HEK293T (cell line): ENCODE measurements at regions not wholly inside any gene's neighbourhood (a gene's known extent, or its start where the extent isn't known, plus 50 kb on each side); places are given as distances from the start of the nearest gene placed in this dataset.

ENCODE experiments used
- CTCF ChIA-PET: fragments of 350-600 bp; formaldehyde crosslinking; extraction: SDS; loops from one replicate; lab custom pipeline; 2021; ENCODE audit warnings: antibody characterized with exemption, inconsistent platforms; lab: Yijun Ruan, JAX
- POLR2A ChIA-PET: fragments of 350-600 bp; formaldehyde crosslinking; extraction: SDS; loops from one replicate; lab custom pipeline; 2020; ENCODE audit warnings: antibody characterized with exemption, inconsistent platforms; lab: Yijun Ruan, JAX
- DNase-seq: peaks from one replicate; pipeline ENCODE4 v3.0.0; 2012; ENCODE audit warnings: mixed read lengths; ENCODE audit errors: extremely low spot score
- ARNT ChIP-seq: fragments of 450-650 bp; IDR thresholded peaks from 2 replicates; pipeline ENCODE4 v1.6.1; 2017; ENCODE audit warnings: mild to moderate bottlenecking
- BHLHE40 ChIP-seq: fragments of 450-650 bp; IDR thresholded peaks from 2 replicates; pipeline ENCODE4 v1.6.1; 2016; ENCODE audit warnings: mild to moderate bottlenecking, moderate library complexity, borderline replicate concordance
- CTBP1 ChIP-seq: fragments of 450-650 bp; IDR thresholded peaks from 2 replicates; pipeline ENCODE4 v1.6.1; 2016; ENCODE audit warnings: borderline replicate concordance
- ELF4 ChIP-seq: fragments of 450-650 bp; IDR thresholded peaks from 2 replicates; pipeline ENCODE4 v1.6.1; 2017; ENCODE audit warnings: antibody characterized with exemption
- FOXA1 ChIP-seq: fragments of 450-650 bp; IDR thresholded peaks from 2 replicates; pipeline ENCODE4 v1.6.1; 2016; ENCODE audit warnings: mild to moderate bottlenecking
- FOXK2 ChIP-seq: fragments of 450-650 bp; IDR thresholded peaks from 2 replicates; pipeline ENCODE4 v1.6.1; 2016; ENCODE audit warnings: mild to moderate bottlenecking
- FOXM1 ChIP-seq: fragments of 450-650 bp; IDR thresholded peaks from 2 replicates; pipeline ENCODE4 v1.6.1; 2017; ENCODE audit warnings: mild to moderate bottlenecking, borderline replicate concordance
- HDGF ChIP-seq: fragments of 450-650 bp; IDR thresholded peaks from 2 replicates; pipeline ENCODE4 v1.6.1; 2017; ENCODE audit warnings: antibody characterized with exemption, borderline replicate concordance
- L3MBTL2 ChIP-seq: fragments of 450-650 bp; conservative IDR thresholded peaks from 2 replicates; pipeline ENCODE4 v1.6.1; 2016; ENCODE audit warnings: mild to moderate bottlenecking
- LEF1 ChIP-seq: fragments of 450-650 bp; IDR thresholded peaks from 2 replicates; pipeline ENCODE4 v1.6.1; 2017; ENCODE audit warnings: mild to moderate bottlenecking, borderline replicate concordance
- NFRKB ChIP-seq: fragments of 450-650 bp; IDR thresholded peaks from 2 replicates; pipeline ENCODE4 v1.6.1; 2016; ENCODE audit warnings: mild to moderate bottlenecking, moderate library complexity
- SP1 ChIP-seq: fragments of 450-650 bp; IDR thresholded peaks from 2 replicates; pipeline ENCODE4 v1.6.1; 2017
- SUZ12 ChIP-seq: fragments of 450-650 bp; IDR thresholded peaks from 2 replicates; pipeline ENCODE4 v1.6.1; 2016; ENCODE audit warnings: mild to moderate bottlenecking
- TARDBP ChIP-seq: fragments of 450-650 bp; IDR thresholded peaks from 2 replicates; pipeline ENCODE4 v1.6.1; 2016
- ZNF384 ChIP-seq: fragments of 450-650 bp; IDR thresholded peaks from 2 replicates; pipeline ENCODE4 v1.6.1; 2016
- TF ChIP-seq, protein P1 (sequence below): fragments of 450-650 bp; IDR thresholded peaks from 2 replicates; pipeline ENCODE4 v1.6.1; 2016

DNA sequence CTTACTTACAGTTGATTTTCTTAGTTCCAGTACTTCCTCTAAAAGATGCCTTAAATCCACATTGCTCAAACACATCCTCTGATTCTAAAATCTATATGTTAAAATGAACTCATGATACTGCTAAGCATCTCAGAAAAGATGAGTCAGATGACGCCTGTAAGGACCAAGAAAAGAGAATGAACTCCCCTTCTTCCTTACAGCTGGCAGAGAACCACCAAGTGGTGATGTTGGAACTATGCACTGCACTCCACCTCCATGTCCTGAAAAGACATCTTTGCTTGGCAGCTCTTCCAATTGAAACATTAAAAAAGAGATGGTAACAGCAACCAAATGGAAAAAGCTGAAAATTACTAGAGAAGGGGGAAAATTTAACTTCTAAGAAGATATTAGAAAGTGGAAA lies 648.8 kb downstream of the PTPRC start:
- POLR2A ChIA-PET, result no interaction called here
- CTCF ChIA-PET, result interaction anchor here (0.7 kb wide), 1 partner anchor 16 kb away, joined by 3 read pairs; no protein-coding TSS in a partner anchor
- no peak for DNase-seq

DNA sequence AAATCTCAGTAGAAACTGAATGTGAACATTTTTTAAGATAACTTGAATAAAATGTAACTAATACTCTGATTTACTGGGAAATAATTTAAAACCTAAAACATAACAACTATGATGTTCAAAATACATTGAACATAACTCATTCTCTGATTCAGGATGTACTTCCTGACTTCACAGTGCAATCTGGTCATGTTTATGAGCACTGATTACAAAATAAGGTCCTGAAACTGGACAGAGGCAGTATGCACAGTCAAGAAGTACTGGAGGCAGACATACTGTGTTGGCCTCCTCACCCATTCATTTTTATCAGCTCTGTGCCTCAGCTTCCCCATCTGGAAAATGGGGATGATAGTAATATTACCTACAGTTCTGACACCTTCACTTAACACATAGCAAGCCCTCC lies 651.3 kb downstream of the PTPRC start:
- DNase-seq, result no peak
- TF ChIP-seq ELF4, result no peak
- no peak for TF ChIP-seq LEF1
- no peak for TF ChIP-seq TARDBP
- TF ChIP-seq FOXM1, result no peak
- TF ChIP-seq FOXK2, result no peak
- TF ChIP-seq HDGF, result no peak
- POLR2A ChIA-PET, result no interaction called here
- CTCF ChIA-PET, result no interaction called here

More for the DNA sequence above, 648.8 kb downstream of the PTPRC start:
- TF ChIP-seq FOXA1 (no peak), CTBP1 (no peak), SUZ12 (no peak), SP1 (no peak), ARNT (no peak), L3MBTL2 (no peak), FOXM1 (no peak)

DNA sequence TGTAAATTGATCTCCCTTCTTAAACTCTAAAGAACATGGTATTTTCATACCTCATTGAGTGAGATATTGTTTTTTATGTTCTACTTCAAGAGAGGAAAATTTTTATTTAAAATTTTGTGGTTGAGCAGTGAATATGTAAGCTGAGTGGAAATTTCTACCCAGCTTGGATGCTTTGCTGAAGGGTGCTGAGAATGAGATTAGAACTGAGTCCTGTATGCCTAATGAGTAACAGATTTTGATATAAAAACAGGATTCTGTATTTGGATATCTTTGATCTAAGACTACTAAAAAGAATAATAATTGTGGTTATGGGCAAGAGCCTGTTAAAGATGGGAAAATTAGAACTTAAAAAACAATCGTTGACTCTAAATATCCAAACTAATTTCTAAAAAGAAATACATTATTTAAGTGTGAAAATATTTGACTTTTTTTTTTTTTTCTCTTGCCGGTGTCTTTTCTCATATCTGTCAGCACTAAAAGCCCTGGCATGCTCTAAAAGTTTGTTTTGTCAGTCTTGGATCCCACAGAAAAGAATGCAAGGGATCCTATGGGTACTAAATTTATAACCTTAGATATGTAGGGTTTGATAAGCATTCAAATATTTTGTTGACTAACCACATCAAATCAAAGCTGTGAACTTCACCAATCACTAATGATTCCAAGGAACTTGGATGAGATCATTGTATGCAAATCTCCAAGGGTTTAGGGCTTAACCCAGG lies 652.3 kb downstream of the PTPRC start:
- CTCF ChIA-PET, result no interaction called here

DNA sequence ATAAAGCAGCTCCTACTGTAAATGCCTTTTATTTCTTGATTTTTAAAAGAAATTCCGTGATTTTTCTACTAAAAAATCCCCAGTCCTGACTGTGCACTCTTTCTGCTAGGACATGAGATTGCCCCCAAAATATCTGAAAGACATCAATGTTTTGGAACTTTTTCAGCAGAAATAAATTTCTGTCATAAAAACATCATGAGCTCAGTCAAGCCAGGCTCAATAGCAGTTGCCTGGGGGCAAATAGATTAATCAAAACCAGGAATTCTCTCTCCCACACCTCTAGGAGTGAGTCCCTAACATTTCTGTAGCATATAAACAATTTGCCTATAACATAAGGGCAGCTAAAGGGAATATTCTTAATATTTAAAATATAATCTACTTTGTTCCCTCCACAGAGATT lies 654.1 kb downstream of the PTPRC start:
- TF ChIP-seq SUZ12 (no peak), LEF1 (no peak), ARNT (no peak), HDGF (no peak), FOXA1 (no peak)
- TF ChIP-seq, protein P1, sequence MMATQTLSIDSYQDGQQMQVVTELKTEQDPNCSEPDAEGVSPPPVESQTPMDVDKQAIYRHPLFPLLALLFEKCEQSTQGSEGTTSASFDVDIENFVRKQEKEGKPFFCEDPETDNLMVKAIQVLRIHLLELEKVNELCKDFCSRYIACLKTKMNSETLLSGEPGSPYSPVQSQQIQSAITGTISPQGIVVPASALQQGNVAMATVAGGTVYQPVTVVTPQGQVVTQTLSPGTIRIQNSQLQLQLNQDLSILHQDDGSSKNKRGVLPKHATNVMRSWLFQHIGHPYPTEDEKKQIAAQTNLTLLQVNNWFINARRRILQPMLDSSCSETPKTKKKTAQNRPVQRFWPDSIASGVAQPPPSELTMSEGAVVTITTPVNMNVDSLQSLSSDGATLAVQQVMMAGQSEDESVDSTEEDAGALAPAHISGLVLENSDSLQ, result peak; percentile 51
- CTCF ChIA-PET, result no interaction called here
- no peak for DNase-seq
- POLR2A ChIA-PET, result no interaction called here

More for the DNA sequence above, 652.3 kb downstream of the PTPRC start:
- no peak for DNase-seq
- TF ChIP-seq LEF1 (no peak), ARNT (no peak), TARDBP (no peak), BHLHE40 (no peak), SUZ12 (no peak), L3MBTL2 (no peak), FOXM1 (no peak), SP1 (no peak), ZNF384 (no peak), NFRKB (no peak), ELF4 (no peak)
- TF ChIP-seq, protein P1, result no peak
- POLR2A ChIA-PET, result no interaction called here

DNA sequence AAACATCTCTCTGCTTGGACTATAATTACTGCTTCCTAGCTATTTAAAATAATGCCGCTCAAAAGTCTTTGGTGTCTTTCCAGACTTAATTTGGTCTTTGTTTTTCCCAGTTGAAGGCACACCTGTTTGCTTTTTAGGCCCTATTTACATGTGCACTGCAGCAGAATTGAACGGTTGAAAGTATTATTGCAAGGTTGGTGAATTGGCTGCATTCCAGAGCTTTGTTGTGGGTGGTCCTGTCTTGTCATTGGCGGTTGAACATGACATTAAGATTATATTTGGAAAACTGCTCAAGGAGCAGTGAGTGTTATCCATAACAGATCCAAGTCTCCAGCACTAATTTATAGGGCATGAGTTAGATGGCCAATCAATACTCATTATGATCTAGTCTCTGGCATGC lies 656.3 kb downstream of the PTPRC start:
- ChIA-PET POLR2A (no interaction called here), CTCF (no interaction called here)
- DNase-seq, result no peak
- TF ChIP-seq SP1 (no peak), HDGF (no peak), CTBP1 (no peak), FOXA1 (no peak), ZNF384 (no peak), ARNT (no peak), NFRKB (no peak), FOXM1 (no peak), TARDBP (no peak), FOXK2 (no peak), L3MBTL2 (no peak)
- TF ChIP-seq, protein P1, result no peak

DNA sequence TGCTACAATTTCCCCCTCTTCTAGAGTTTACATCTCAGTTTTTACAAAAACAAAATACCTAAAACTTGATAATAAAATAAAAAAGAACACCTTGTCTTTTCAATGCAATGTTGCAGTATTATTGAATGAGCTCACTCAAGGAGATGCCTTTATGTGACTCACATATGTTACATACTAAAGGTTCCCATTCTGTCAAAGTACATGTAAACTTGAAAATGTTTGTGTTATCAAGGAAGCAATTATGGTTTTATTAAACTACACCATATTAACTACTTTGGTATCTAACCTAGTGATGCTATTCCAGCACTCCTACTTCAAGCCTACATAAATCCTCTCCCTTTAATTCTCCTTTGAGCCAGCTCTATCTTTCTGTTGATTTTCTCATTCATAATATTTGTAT lies 658.3 kb downstream of the PTPRC start:
- ChIA-PET POLR2A (no interaction called here), CTCF (no interaction called here)
- no peak for DNase-seq
- no peak for TF ChIP-seq ARNT
- TF ChIP-seq FOXK2, result no peak
- TF ChIP-seq ELF4, result no peak
- TF ChIP-seq SP1, result no peak
- TF ChIP-seq HDGF, result no peak
- TF ChIP-seq BHLHE40, result no peak
- no peak for TF ChIP-seq CTBP1

DNA sequence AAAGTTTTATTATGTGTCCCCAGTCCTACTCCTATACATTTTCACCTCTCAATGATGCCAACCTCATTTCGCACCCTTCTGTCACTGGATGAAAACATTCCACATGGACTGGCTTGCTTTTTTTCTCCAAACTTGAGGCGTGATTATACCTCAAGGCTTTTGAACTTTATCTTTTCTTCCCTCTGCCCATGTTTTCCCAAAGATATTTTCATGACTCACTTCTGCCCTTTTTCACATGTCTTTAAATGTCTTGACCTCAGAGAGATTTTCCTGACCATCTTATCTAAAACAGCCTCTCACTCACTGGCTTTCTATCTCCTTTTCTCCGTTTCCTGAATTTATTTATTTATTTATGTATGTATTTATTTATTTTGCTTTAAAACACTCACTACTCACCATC lies 659.0 kb downstream of the PTPRC start:
- CTCF ChIA-PET, result no interaction called here
- DNase-seq, result no peak
- TF ChIP-seq HDGF, result no peak
- TF ChIP-seq ARNT, result no peak
- TF ChIP-seq ELF4, result no peak
- no peak for TF ChIP-seq L3MBTL2
- POLR2A ChIA-PET, result no interaction called here
